ENCODE measurements at regions not wholly inside any gene's neighbourhood (a gene's known extent, or its start where the extent isn't known, plus 50 kb on each side); places are given as distances from the start of the nearest gene placed in this dataset.

DNA sequence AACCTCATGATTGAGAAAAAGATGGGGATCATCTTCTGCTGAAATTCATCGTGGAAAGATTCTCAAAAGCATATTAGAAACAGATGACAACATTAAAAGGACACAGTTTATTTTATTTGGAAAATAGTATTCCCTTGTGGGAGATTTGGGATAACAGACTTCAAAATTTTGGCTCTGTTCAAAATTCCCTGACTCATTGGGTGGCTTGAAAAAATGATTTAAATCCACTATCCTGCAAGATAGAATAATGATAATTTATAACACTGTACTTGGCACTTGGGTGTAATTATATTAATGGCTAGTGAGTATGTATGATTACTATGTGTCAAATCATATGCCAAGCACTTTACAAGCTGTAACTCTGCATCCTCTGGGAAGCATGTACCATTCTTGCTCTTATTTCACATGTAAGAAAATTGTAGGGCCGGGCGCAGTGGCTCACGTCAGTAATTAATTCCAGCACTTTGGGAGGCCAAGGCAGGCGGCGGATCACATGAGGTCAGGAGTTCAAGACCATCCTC is 128.8 kb downstream of the LMNTD1 start:
- no peak overlapping the region for H4K5ac ChIP-seq (ENCODE audit: insufficient read length, low read depth, low read length)
- no peak overlapping the region for H2BK5ac ChIP-seq (ENCODE audit: low read depth, low read length)
- H3K9ac ChIP-seq (replicated peaks in 1 of 4; ENCODE audit: extremely low read depth in 1 of 4, low read depth in 3 of 4, low read length in 3 of 4) = no peak overlapping the region
- no peak overlapping the region for H4K91ac ChIP-seq (replicated peaks; ENCODE audit: insufficient read length, low read length)
- H2BK20ac ChIP-seq (ENCODE audit: low read length) = no peak overlapping the region
- no peaks in the 10 kb centered on the region for H3K27me3 ChIP-seq (replicated peaks in 1 of 4; ENCODE audit: control insufficient read depth in 3 of 4, extremely low read depth in 1 of 4, insufficient read depth in 3 of 4, low read length in 3 of 4)
- no peaks in the 10 kb centered on the region for H3K9me3 ChIP-seq (ENCODE audit: insufficient read depth in 2 of 2, low read depth in 1 of 2, low read length in 1 of 2)
- H2AFZ ChIP-seq (ENCODE audit: low read length) = no peak overlapping the region
- H3K79me1 ChIP-seq (ENCODE audit: low read depth, low read length) = no peaks in the 10 kb centered on the region
- H3K4ac ChIP-seq (replicated peaks; ENCODE audit: insufficient read length, low read depth, low read length) = no peak overlapping the region
- no peak overlapping the region for H3K4me2 ChIP-seq (ENCODE audit: insufficient read depth in 1 of 2, low read depth in 2 of 2, low read length in 2 of 2)
- no peak overlapping the region for H3K18ac ChIP-seq (ENCODE audit: extremely low read depth, low read length)
- no peak overlapping the region for H2BK15ac ChIP-seq (ENCODE audit: low read length)
- no peak overlapping the region for H3K23ac ChIP-seq (ENCODE audit: insufficient read length)
- no peak for DNase-seq (ENCODE audit: low read depth in 1 of 2, low spot score in 2 of 2)
- H2BK120ac ChIP-seq (replicated peaks; ENCODE audit: low read depth, low read length) = no peak overlapping the region
- H3K36me3 ChIP-seq (ENCODE audit: control insufficient read depth in 2 of 4, insufficient read depth in 4 of 4, low read length in 3 of 4) = no peaks in the 10 kb centered on the region
- POLR2A ChIA-PET (ENCODE audit: partially characterized antibody) = no interaction called here
- H3K23me2 ChIP-seq (ENCODE audit: low read depth, low read length) = no peaks in the 10 kb centered on the region
- no peak overlapping the region for H2AK5ac ChIP-seq (ENCODE audit: low read depth, low read length)
- H3K4me3 ChIP-seq (ENCODE audit: extremely low read depth in 1 of 4, insufficient read depth in 2 of 4, low read depth in 3 of 4, low read length in 4 of 4) = no peak overlapping the region
- no peak overlapping the region for H2BK12ac ChIP-seq (ENCODE audit: low read depth, low read length)
- WGBS, 2 experiments (ENCODE audit: extremely low coverage in 1 of 2, insufficient coverage in 1 of 2, insufficient read length in 1 of 2, insufficient replicate concordance in 2 of 2, low coverage in 1 of 2, low lambda C conversion rate in 2 of 2, missing lambda C conversion rate in 1 of 2) = 88% methylated on average over 6 of the region's 6 CpGs; no CpG with 5 or more reads in 1 of the 2 experiments
- CTCF ChIA-PET (ENCODE audit: partially characterized antibody) = no interaction called here
- H3K14ac ChIP-seq (ENCODE audit: insufficient read length) = no peak overlapping the region
- H3K79me2 ChIP-seq (ENCODE audit: control insufficient read depth in 1 of 2, insufficient read depth in 2 of 2, low read length in 2 of 2) = no peaks in the 10 kb centered on the region
- no peak for FAIRE-seq
- no peak overlapping the region for H3K56ac ChIP-seq (replicated peaks; ENCODE audit: insufficient read length, low read depth, low read length)
- H4K8ac ChIP-seq (ENCODE audit: extremely low read depth, insufficient read depth, low read length) = no peak overlapping the region
- H4K20me1 ChIP-seq (replicated peaks in 1 of 2; ENCODE audit: control insufficient read depth in 1 of 2, insufficient read depth in 2 of 2, low read length in 2 of 2) = no peaks in the 10 kb centered on the region
- H3K4me1 ChIP-seq (replicated peaks in 1 of 4; ENCODE audit: control insufficient read depth in 3 of 4, insufficient read depth in 4 of 4, low read length in 3 of 4) = no peaks in the 10 kb centered on the region
- H3K27ac ChIP-seq (ENCODE audit: low read depth, low read length) = no peak overlapping the region
- TF ChIP-seq TBP (IDR thresholded peaks at IDR 0.05; ENCODE audit: low read depth, low read length) = no peak
- no peak for TF ChIP-seq CBX5 (IDR thresholded peaks at IDR 0.05; ENCODE audit: low read depth, low read length)
- no peak for TF ChIP-seq ATF3 (IDR thresholded peaks at IDR 0.05; ENCODE audit: insufficient read depth, low read depth, low read length)
- TF ChIP-seq TEAD4 (IDR thresholded peaks at IDR 0.05; ENCODE audit: low read depth, low read length) = no peak
- no peak for TF ChIP-seq EGR1 (IDR thresholded peaks at IDR 0.05; ENCODE audit: borderline replicate concordance, low read depth, low read length)
- TF ChIP-seq SRF (IDR thresholded peaks at IDR 0.05; ENCODE audit: low read depth, low read length) = no peak
- TF ChIP-seq CBX8 (IDR thresholded peaks at IDR 0.05; ENCODE audit: borderline replicate concordance, low read depth, low read length) = no peak
- no peak for TF ChIP-seq SIRT6 (IDR thresholded peaks at IDR 0.05; ENCODE audit: low read length)
- TF ChIP-seq SAP30 (IDR thresholded peaks at IDR 0.05; ENCODE audit: insufficient read depth, insufficient replicate concordance, low read length) = no peak
- TF ChIP-seq RXRA (IDR thresholded peaks at IDR 0.05; ENCODE audit: insufficient read depth, low read depth, low read length) = no peak
- TF ChIP-seq GABPA (IDR thresholded peaks at IDR 0.05; ENCODE audit: borderline replicate concordance, insufficient read depth, low read length) = no peak
- TF ChIP-seq ZNF274 (IDR thresholded peaks at IDR 0.05; ENCODE audit: borderline replicate concordance, extremely low read depth, low read length) = no peak
- TF ChIP-seq TAF7 (optimal IDR thresholded peaks at IDR 0.05; ENCODE audit: borderline replicate concordance, low read depth, low read length) = no peak
- no peak for TF ChIP-seq HDAC2 (IDR thresholded peaks at IDR 0.05; ENCODE audit: borderline replicate concordance in 1 of 2, low read depth in 2 of 2, low read length in 2 of 2)

Measured in H1 (cell line).